HG03520 (cell line): ENCODE measurements at regions not wholly inside any gene's neighbourhood (a gene's known extent, or its start where the extent isn't known, plus 50 kb on each side); places are given as distances from the start of the nearest gene placed in this dataset.
A peak's percentile ranks its signal among the peaks of the same experiment; 100 is the strongest.

Experiments
- ATAC-seq: cut with Tn5 transposase; IDR thresholded peaks from one replicate; pipeline ENCODE4 v1.9.1; 2021; ENCODE audit warnings: mild to moderate bottlenecking, moderate library complexity; ENCODE audit not compliant: unreplicated experiment

- ATAC-seq: no peak
Measured at GRCh38 chr7:117972606-117973005, 99.4 kb upstream of the CTTNBP2 start.

GRCh38 chr7:117973975-117974374 lies 100.7 kb upstream of the CTTNBP2 start:
- no peak for ATAC-seq

DNA sequence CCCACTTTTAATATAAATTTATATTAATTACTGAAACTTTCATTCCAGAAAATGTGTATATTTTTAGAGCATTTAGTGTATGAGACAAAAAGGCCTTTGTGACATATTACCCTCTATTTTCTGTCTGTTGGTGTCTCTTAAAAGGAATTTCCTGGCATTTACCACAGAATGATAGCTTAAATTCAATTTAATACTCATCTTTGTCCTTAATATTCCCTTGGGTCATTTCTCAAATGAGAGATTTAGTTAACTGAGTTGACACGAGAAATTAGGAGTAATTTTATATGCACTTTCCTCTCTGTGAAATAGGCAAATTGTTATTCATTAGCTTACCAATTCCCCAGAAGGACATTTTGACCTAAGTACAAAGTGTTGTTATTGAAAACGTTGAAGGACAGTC lies 101.7 kb upstream of the CTTNBP2 start:
- no peak for ATAC-seq

DNA sequence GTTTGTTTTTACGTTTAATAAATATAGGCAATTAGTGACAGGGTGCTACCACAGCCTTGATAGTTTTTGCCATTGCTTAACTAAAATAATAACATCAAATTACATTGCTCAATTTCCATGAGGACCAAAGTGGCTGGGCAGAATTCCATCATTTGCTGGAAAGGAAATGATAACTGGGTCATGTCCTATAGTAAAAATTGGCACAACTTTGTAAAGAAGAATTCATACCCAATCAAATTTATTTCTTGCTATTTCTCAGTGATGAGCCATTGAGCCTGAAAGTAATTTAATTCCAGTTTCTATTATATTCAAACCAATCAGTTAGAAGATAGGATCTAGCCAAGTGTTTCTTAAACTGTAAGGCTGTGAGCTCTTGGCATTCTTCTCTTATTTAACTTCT lies 102.2 kb upstream of the CTTNBP2 start:
- no peak for ATAC-seq

- ATAC-seq: no peak
Measured at GRCh38 chr7:117979954-117980497, 106.8 kb upstream of the CTTNBP2 start.

DNA sequence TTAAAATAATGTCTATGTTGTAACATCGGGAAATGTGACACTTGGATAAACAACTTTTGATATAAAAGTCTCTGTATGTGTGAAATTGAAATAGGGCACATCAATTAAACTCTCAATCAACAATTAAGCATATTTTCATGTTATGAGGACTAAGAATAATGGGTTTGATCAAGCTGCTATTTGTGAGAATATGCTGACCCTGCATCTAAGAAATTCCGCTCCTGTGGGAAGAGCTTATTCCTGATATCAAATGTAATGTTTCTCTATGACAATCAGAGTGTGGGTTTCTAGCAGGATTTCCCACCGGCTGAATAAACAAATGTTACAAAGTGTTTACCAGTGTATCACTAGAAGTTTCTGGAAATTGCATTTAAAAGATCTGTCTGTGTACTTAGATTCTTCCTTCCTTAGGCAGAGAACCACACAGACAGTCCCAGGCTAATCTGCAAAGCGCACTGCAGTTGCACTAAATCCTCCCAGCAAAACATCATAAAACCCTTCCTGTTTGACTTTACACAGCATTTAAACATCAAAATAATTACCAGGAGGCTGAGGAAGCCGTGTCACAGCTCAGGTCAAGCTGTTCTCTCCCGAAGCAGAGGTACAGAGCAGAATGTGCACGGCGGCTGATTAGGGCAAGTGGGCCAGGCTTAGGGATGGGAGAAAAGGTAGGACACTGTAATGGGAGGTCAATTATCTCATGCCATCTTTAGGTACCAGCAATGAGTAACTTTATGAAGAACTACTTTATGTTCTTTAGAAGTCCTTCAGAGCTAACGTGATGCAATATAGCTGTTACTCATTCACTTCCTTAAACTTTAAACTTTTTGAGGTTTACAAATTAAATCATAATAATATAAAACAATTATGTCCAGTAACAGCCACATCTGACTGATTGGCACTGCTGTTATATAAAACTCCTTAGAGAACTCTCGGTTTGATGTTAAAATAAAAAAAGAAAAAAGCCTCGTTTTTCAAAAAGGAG lies 109.1 kb upstream of the CTTNBP2 start:
- ATAC-seq: no peak

- no peak for ATAC-seq
Measured at GRCh38 chr7:117986645-117987269, 113.5 kb upstream of the CTTNBP2 start.

- no peak for ATAC-seq
Measured at GRCh38 chr7:117990834-117991233, 117.6 kb upstream of the CTTNBP2 start.

DNA sequence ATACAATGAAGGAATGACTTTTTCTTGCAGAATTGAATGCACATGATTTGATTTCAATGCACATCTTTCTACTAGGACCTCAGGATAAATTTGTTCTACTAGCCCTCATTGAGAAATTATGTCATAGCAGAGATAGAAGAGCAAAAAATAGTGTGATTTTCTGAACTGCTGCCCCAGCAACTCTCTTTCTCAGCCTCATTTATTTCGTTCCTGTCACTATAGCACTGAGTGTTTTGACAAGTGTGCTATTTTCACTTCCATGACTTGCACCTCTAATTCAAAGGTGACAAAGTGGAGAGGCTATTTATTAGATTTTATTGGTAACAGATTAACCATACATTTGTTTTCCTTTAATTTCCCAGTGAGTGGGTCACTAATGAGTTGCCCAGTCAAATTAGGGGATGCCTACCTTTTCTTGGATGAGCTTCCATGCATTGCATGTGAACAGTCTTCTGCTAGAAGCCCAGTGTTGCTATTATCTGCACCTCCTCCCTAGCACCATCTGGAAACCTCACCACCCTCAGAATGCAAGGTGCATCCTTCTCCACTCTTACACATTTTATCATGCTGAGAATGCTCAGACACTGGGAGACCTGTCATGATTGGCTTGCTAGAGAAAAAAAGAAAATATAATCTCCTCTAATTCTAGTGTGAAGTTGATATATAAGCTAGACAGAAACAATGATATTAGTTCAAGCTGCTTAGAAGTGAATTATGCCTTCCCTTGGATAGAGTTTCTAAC lies 119.6 kb upstream of the CTTNBP2 start:
- ATAC-seq: no peak

DNA sequence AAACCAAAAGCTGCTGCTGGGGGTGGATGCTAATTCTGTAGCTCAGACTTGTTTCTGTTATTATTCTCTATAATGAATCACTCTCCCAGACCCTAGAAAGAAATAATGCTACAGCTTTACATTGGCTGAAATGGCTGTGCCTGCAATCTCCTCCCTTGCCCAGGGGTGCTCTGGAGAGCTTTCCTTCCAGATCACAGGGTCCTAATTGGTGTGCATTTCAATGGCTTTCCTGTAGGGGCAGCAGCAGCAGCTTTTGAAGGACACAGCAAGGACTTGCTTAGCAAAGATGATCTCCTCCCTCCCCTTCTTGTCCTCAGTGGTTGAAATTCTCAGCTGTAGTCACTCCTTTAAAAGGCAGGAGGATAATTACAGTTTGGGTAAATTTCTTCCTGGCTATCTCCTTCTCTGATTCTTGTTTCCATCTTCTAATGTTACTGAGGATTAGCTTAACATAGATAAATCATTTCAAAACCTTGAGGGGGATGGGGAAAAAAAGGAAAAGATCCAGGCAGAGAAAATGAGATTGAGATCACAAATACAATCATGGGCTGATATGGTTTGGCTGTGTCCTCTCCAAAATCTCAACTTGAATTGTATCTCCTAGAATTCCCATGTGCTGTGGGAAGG lies 120.2 kb upstream of the CTTNBP2 start:
- peak; percentile 98 for ATAC-seq

GRCh38 chr7:117995850-117996650 lies 122.8 kb upstream of the CTTNBP2 start:
- no peak for ATAC-seq

DNA sequence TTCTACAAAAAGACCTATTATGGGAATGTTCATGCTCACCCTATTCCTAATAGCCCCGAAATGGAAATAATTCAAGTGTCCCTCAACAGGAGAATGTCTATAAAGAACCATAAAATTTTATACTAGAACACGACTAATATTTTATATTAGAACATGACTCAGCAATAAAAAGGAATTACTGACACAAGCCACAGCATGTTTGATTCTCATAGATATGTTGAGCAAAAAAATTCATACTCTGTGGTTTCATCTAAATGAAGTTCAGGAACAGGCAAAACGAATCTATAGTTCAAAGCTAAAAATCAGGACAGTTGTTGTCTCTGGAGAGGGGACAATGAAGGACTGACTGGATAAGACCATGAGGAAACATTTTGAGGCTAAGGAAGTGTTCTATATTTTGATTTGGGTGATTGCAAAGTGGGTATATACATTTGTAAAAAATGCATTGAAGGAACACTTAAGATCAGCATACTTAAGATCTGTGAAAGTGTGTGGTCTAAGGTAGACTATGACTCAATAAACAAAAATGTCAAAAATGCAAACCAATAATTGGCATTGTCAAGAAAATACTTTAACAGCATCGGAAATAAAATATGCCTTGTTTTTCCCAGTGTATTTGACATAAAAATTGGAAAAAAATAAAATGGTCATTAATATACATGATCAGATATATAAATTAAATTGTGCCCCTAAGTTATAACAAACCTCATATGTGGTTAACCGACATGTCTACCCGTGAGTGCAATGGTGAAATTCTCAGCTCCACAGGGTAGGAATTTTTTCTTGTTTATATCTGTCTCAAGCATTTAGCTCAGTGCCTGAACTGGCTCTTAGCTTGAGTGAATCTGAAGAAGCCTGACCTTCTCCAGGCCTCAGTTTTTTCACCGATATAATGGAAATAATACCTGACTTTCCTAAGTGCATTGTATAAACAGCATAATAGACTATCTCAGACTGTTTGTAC lies 124.9 kb upstream of the CTTNBP2 start:
- ATAC-seq: no peak

- ATAC-seq: no peak
Measured at GRCh38 chr7:118000480-118001202, 127.4 kb upstream of the CTTNBP2 start.

DNA sequence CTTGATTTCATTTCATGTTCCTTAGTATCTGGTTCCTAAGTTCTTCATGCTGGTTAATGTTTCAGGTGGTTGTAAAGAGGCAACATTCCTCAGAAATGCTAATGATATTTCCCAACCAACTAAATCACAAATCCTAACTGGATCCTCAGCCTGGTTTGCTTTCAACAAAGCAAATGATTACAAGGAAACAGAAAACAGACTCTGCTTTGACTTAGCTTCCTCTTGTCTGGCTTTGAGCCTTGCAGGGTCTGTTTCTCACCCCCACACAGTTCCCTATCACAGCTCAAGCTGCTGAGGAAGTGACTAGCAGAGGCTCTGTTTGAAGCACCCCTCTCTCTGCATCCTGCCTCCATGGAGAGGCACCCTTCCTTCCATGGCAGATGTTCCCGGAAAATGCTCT lies 130.2 kb upstream of the CTTNBP2 start:
- ATAC-seq: no peak

DNA sequence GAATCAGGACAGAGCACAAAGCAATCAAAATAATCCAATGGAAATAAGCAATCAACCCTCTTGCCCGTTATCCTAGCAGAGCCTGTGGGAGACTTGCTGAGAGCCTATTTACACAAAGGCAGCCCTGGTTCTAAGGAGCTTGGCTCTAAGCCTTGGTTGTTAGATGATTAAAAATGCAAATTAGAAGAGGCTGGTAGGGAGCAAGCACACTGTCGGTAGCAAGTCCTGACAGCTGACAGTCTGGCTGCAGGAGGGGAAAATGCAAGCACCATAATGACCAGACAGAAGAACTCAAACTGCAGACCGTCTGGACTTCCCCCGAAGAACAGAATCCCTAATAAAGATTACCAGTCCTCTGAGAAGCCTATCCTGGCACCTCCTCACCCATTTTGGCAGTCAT lies 131.8 kb upstream of the CTTNBP2 start:
- no peak for ATAC-seq

DNA sequence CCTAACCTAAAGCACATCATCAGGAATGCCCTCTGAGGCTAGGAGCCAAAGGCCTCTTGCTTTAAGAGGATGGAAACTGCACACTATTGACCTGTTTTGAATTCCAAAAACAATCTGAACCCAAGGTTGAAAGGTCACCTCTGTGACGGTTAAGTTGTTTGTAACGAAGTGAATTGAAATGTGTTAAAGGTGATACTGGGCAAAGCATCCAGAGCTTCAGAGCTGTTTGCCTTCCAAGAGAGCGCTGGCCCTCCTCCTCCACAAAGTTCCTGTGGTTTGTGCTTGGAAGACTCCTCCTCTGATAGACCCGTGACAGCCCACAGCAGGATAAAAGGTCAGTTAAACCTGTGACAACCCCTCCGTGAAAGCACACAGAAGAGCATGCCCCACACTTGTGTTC lies 133.7 kb upstream of the CTTNBP2 start:
- ATAC-seq: no peak

- ATAC-seq: no peak
Measured at GRCh38 chr7:118009419-118009818, 136.2 kb upstream of the CTTNBP2 start.

DNA sequence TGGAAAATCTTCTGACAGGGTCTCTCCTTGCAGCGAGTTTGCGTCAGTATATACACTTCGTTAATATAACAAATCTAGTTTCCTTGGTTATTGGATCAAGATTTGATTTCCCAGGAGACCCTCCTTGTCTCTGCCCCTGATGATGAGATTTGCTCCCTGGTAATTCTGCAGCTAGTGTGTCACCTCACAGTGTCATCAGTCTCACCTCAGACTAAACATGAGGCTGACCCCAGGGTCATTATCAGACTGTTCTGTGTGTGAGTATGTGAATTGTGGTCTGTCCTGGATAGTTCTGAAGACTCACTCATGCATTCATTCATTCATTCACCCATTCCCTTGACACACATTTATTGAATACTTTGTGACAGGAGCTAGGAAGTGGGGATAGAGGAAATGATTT lies 138.4 kb upstream of the CTTNBP2 start:
- ATAC-seq: no peak
